ENCODE measurements at regions not wholly inside any gene's neighbourhood (a gene's known extent, or its start where the extent isn't known, plus 50 kb on each side); places are given as distances from the start of the nearest gene placed in this dataset.

- Mint-ChIP-seq H3K9me3 (ENCODE audit: insufficient read depth) (no peaks in the 10 kb centered on the region), H3K27me3 (no peaks in the 10 kb centered on the region), H3K4me1 (peaks cover 5% of the 10 kb centered on the region), H3K27ac (no peak overlapping the region), H3K4me3 (no peak overlapping the region)
- H3K27ac ChIP-seq (ENCODE audit: low read length in 2 of 2): no peak overlapping the region
- no peak overlapping the region for H3K4me3 ChIP-seq (ENCODE audit: control extremely low read depth in 1 of 5, extremely low read depth in 1 of 5, insufficient read depth in 1 of 5, low read depth in 2 of 5, low read length in 4 of 5)
- intact Hi-C loops (cut with micrococcal nuclease): no loop called here
- no peaks in the 10 kb centered on the region for H3K79me2 ChIP-seq (ENCODE audit: control insufficient read depth, insufficient read depth, low read length)
- ChIA-PET CTCF (no interaction called here), POLR2A (no interaction called here)
- ATAC-seq (ENCODE audit: low read depth) (no peak), DNase-seq (no peak)
- H3K9ac ChIP-seq (ENCODE audit: low read length): no peak overlapping the region
- H3K4me2 ChIP-seq (replicated peaks; ENCODE audit: low read depth, low read length, poor library complexity, severe bottlenecking): no peak overlapping the region
- no peak overlapping the region for H2AFZ ChIP-seq (ENCODE audit: insufficient read depth, low read depth, low read length, poor library complexity, severe bottlenecking)
- peaks cover 0 to 2% of the 10 kb centered on the region in 2 donors for H3K4me1 ChIP-seq (ENCODE audit: control insufficient read depth in 2 of 2, insufficient read depth in 2 of 2, low read length in 2 of 2)
- TF ChIP-seq EZH2 (IDR thresholded peaks at IDR 0.05; ENCODE audit: borderline replicate concordance, insufficient read depth, low read depth, low read length, poor library complexity, severe bottlenecking): no peak
- TF ChIP-seq, protein P1, sequence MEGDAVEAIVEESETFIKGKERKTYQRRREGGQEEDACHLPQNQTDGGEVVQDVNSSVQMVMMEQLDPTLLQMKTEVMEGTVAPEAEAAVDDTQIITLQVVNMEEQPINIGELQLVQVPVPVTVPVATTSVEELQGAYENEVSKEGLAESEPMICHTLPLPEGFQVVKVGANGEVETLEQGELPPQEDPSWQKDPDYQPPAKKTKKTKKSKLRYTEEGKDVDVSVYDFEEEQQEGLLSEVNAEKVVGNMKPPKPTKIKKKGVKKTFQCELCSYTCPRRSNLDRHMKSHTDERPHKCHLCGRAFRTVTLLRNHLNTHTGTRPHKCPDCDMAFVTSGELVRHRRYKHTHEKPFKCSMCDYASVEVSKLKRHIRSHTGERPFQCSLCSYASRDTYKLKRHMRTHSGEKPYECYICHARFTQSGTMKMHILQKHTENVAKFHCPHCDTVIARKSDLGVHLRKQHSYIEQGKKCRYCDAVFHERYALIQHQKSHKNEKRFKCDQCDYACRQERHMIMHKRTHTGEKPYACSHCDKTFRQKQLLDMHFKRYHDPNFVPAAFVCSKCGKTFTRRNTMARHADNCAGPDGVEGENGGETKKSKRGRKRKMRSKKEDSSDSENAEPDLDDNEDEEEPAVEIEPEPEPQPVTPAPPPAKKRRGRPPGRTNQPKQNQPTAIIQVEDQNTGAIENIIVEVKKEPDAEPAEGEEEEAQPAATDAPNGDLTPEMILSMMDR (IDR thresholded peaks at IDR 0.05): no peak
- H3K27me3 ChIP-seq (replicated peaks in 1 of 4; ENCODE audit: control extremely low read depth in 1 of 4, control insufficient read depth in 3 of 4, insufficient read depth in 4 of 4, low read length in 3 of 4): no peaks in the 10 kb centered on the region
- H4K20me1 ChIP-seq (ENCODE audit: control insufficient read depth, insufficient read depth, low read length, poor library complexity, severe bottlenecking): no peaks in the 10 kb centered on the region
- H3K9me3 ChIP-seq (ENCODE audit: control extremely low read depth in 1 of 3, control insufficient read depth in 2 of 3, insufficient read depth in 1 of 3, low read length in 2 of 3): peaks cover 0 to 14% (median 0%) of the 10 kb centered on the region in 3 donors
- 96% methylated on average over 10 of the region's 12 CpGs for WGBS (ENCODE audit: insufficient coverage)
- H3K36me3 ChIP-seq (replicated peaks in 1 of 2; ENCODE audit: control extremely low read depth in 1 of 2, control insufficient read depth in 1 of 2, extremely low read depth in 1 of 2, insufficient read depth in 2 of 2, low read length in 1 of 2): no peaks in the 10 kb centered on the region
These were observed 401.2 kb downstream of the THBS2 start for GRCh38 chr6:168852376-168852884.

GRCh38 chr6:168851460-168852375 lies 401.9 kb downstream of the THBS2 start:
- Histone ChIP-seq H2AFZ (ENCODE audit: insufficient read depth, low read depth, low read length, poor library complexity, severe bottlenecking) (peak overlapping the region; percentile 30), H4K20me1 (ENCODE audit: control insufficient read depth, insufficient read depth, low read length, poor library complexity, severe bottlenecking) (no peaks in the 10 kb centered on the region), H3K9ac (ENCODE audit: low read length) (no peak overlapping the region), H3K27ac (ENCODE audit: low read length in 2 of 2) (no peak overlapping the region), H3K36me3 (replicated peaks in 1 of 2; ENCODE audit: control extremely low read depth in 1 of 2, control insufficient read depth in 1 of 2, extremely low read depth in 1 of 2, insufficient read depth in 2 of 2, low read length in 1 of 2) (no peaks in the 10 kb centered on the region), H3K4me2 (replicated peaks; ENCODE audit: low read depth, low read length, poor library complexity, severe bottlenecking) (peak overlapping the region; percentile 31), H3K4me1 (ENCODE audit: control insufficient read depth in 2 of 2, insufficient read depth in 2 of 2, low read length in 2 of 2) (peaks cover 0 to 2% of the 10 kb centered on the region in 2 donors), H3K79me2 (ENCODE audit: control insufficient read depth, insufficient read depth, low read length) (no peaks in the 10 kb centered on the region), H3K27me3 (replicated peaks in 1 of 4; ENCODE audit: control extremely low read depth in 1 of 4, control insufficient read depth in 3 of 4, insufficient read depth in 4 of 4, low read length in 3 of 4) (no peaks in the 10 kb centered on the region), H3K4me3 (ENCODE audit: control extremely low read depth in 1 of 5, extremely low read depth in 1 of 5, insufficient read depth in 1 of 5, low read depth in 2 of 5, low read length in 4 of 5) (no peak overlapping the region), H3K9me3 (ENCODE audit: control extremely low read depth in 1 of 3, control insufficient read depth in 2 of 3, insufficient read depth in 1 of 3, low read length in 2 of 3) (peaks cover 0 to 14% (median 0%) of the 10 kb centered on the region in 3 donors)
- intact Hi-C loops (cut with micrococcal nuclease): no loop called here
- WGBS (ENCODE audit: insufficient coverage): 97% methylated on average over 5 of the region's 11 CpGs
- ChIA-PET POLR2A (no interaction called here), CTCF (no interaction called here)
- no peaks in the 10 kb centered on the region for H3K27me3 Mint-ChIP-seq
- no peaks in the 10 kb centered on the region for H3K9me3 Mint-ChIP-seq (ENCODE audit: insufficient read depth)
- peaks cover 5% of the 10 kb centered on the region for H3K4me1 Mint-ChIP-seq
- no peak for ATAC-seq (ENCODE audit: low read depth)
- H3K4me3 Mint-ChIP-seq: no peak overlapping the region
- no peak for DNase-seq
- TF ChIP-seq, protein P1 (IDR thresholded peaks at IDR 0.05): no peak
- TF ChIP-seq EZH2 (IDR thresholded peaks at IDR 0.05; ENCODE audit: borderline replicate concordance, insufficient read depth, low read depth, low read length, poor library complexity, severe bottlenecking): no peak
- no peak overlapping the region for H3K27ac Mint-ChIP-seq

Measured in B cell (primary cell).